Right renal pelvis (tissue), 4 donors: ENCODE measurements at regions not wholly inside any gene's neighbourhood (a gene's known extent, or its start where the extent isn't known, plus 50 kb on each side); places are given as distances from the start of the nearest gene placed in this dataset.
"Not testable (repeated sequence)": the region's sequence is repeated elsewhere in the genome, so short reads cannot be mapped to it uniquely, and the experiment has no call there.

ENCODE experiments used
- DNase-seq, 4 donors: peaks; one replicate each; pipeline ENCODE4 v3.0.0-alpha.2; 2013; ENCODE audit warnings: low read depth in 4 of 4, low spot score in 3 of 4, missing footprints in 1 of 4

DNA sequence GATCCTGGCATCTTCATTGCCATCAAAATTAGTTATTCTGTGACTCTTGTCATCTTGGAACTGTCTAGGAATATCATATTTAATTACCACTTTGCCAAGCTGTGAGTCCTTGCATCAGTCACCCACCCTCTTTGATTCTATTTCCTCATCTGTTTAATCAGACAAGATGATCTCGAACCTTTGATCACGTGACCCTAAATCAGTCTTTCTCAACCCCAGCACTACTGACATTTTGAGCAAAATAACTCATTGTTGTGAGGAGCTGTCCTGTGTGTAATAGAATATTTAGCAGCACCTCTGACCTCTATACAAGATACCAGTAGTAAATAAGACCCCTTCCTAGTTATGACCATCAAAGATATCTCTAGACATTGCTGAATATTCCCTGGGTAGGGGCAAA, 343.4 kb upstream of the ARPP21 start:
- DNase-seq: no peak

DNA sequence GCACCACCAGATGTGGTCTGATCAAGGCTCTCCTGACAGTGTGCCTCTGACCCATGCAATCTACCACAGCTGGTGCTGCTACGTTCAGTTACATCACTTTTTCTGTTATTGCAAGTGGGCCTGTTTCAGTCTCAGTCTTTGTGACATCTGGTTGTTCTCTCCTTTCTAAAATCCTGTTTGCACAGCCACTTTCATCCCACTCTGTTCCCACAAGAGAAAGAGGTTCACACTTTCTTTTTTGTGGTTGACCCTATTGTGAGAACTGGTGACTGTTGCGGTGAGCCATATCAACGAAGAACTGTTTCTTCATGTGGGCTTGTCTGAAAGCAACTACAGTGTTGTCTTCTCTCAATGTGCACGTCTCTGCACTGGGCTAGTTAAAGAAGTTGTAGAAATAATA, 342.8 kb upstream of the ARPP21 start:
- DNase-seq: no peak

DNA sequence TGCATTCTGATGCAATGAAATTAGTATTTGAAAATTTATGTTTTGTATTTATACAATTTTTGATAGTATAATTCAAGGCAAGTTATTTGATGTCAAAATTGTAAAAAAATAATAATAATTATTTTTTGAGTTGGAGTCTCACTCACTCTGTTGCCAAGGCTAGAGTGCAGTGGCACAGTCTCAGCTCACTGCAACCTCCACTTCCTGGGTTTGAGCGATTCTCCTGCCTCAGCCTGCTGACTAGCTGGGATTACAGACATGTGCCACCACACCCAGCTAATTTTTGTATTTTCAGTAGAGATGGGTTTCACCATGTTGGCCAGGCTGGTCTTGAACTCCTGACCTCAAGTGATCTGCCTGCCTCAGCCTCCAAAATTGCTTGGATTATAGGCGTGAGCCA, 342.4 kb upstream of the ARPP21 start:
- not testable (repeated sequence) for DNase-seq

DNA sequence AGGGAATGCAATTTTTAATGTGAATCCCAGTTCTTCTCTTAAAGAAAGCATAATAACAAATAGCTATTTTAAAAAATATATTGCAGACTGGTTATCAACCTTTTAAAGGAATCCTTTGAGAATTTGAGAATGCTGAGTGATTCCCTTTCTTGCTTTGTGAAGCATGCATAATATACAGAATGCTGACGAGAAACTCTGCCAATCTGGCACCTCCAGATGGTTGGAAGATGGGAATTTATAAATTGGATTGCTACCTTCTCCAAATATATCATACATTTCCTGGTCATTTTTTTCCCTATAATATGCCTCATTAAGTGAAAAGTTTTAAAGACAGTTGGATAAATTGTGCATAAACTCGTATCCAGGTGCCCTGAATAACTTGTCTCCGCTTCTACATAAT, 333.9 kb upstream of the ARPP21 start:
- no peak for DNase-seq

DNA sequence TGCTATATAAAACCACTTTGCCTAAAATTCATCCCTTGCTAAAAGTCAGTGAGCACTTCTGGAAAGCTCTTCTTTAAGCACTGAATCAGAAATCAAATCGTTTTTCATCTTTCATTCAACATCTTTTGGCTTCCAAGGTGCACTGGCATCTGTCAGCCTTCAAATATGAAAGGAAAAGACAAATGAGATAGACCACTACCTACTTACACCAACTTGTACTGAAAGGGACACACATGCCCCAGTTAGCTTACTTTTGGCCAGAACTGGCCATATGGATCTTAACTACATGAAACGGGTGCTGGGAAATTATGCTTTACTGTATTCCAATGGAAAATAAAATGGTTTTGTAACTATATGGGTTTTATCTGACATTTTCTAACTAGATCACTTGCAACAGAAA, 332.0 kb upstream of the ARPP21 start:
- no peak for DNase-seq

DNA sequence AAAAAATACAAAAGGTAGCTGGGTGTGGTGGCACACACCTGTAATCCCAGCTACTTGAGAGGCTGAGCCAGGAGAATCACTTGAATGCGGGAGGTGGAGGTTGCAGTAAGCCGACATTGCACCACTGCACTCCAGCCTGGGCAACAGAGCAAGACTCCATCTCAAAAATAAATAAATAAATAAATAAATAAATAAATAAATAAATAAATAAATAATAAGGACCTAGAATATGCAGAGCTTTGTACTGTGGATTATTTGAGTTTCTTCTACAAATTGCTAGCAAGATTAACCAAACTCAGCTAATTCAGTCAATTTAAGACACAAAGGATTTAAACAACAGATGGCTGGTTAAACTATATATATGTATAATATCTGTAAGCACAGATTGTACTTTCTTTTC, 322.5 kb upstream of the ARPP21 start:
- not testable (repeated sequence) for DNase-seq

DNA sequence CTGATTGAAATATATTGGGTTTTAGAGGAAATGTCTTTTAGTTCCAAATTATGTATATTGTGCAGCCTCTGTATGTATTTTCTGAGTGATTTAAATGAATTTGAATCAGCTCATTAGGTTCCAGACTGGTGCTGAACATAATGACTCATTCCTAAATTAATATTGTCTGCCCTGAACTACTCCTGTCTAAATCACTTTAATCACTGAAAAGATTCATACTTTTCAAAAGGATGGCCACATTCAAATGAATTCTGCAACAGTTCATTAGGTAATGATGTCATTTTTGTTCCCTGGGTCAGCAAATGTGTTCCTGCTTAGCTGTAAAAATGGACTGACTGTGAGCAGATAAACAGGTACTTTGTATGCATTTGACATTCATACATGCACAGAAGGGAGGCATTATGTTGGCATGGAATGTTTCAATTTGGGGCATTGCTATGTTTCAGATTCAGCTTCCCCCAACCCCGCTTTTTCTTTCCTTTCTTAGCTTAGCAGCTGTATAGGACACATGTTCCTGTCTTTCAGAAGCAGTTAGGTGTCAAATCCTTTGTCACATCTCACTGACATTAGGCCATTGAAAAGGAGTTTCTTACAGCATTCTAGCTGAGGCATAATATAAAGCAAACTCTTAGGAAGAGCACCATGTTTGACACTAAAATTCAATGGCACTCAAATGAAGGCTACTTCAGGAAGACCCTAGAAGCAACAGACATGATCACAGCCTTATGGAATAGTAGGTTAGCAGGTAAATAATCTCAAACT, 318.5 kb upstream of the ARPP21 start:
- no peak for DNase-seq

DNA sequence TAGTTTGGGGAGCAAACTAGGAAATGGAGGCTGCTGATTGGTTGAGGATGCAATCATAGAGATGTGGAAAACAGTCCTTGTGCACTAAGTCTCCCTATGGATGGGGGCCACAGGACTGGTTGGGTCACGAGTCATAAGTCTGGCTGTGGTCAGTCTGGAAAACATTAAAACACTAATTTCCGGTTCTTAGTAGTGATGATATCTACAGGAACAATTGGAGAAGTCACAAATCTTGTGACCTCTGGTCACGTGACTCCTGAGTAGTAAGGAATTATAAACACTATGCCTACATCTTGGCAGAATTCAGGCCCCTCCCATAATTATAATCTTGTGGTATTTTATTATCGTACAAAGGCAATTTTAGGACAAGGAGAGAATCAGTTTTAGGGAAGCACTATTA, 317.3 kb upstream of the ARPP21 start:
- no peak for DNase-seq

DNA sequence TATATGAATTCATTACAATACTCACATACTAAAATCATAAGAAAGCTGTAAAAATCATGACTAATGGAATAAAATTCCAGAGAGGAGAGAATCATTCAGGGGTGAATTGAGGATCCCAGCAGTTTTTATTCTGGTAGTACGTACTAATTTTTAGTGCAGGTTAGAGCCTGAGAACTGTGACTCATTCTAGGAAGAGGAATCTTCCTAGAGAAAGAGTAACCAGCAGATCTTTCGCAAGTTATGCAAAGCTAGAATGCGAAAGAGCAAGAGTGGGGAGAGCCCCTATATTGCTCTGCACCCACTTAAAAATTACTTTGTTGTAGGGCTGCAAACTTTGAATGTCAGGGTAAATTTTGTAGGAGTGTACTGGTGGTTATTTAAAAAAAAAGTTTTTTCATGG, 303.6 kb upstream of the ARPP21 start:
- no peak for DNase-seq

DNA sequence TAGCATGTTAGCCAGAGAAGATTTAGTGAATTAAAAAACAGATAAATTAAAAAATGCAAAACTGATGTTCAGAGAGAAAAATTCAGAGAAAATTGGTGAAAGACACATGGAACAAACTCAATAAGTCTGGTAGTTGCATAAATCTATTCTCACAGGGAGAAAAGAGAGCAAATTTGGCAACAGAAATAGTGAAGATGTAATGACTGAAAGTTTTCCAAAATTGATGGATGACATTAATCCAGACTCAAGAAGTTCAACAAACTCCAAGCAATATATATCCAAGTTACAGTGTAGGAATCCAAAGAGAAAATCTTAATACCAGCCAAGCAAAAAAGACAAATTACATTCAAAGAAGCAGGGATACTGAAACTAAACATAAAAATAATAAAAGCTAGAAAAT, 302.7 kb upstream of the ARPP21 start:
- no peak for DNase-seq

DNA sequence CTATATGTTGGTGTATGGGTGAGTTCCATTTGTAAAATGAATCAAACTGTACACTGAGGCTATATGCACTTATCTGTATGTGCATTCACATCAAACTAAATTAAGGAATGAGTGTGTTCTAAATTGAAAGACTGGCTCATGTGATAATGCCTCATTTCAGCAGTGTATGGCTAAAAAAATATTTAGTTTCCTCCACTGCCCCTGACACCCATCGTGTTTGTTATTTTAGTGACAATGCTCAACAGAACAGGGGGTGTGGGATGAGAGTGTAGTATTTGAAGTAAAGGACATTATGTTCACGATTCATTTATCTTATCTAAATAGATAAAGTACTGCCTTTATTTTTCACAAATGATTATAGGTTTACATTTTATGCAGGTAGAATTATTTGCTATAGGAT, 301.1 kb upstream of the ARPP21 start:
- no peak for DNase-seq

DNA sequence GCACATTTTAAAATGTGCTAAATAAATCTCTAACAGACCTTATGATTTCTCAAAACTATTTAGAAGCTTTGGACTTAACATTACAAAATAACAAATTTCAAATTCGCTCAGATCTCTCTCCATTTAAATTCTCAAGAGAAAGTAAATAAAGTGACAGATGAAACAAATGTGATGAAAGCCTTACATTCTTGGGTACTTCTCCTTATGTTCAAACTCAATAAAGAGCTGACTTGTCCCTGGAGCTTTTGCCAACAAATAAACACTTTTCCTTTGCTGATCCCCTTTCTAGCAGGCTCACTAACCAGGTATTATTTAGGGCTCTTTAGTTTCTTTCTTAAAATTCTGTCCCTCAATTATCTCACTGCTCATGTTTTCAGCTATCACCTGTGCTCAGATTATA, 259.1 kb upstream of the ARPP21 start:
- no peak for DNase-seq

DNA sequence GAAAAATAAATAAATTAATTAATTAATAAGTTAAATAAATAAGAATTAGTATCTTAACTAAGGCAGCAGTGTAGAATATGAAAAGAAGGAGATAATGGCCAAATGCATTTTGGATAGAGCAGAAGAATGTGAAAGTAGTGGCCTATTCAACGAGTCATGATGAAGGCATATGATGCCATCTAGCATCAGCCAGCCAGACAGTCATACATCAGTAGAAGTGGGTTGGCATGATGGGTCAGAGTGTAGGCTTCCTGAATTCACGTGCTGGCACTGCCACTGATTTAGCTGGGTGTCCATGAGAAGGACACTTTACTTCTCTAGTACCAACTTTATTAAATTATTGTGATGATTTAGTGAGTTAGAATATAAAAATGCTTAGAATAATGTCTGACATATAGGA, 256.1 kb upstream of the ARPP21 start:
- DNase-seq: no peak

DNA sequence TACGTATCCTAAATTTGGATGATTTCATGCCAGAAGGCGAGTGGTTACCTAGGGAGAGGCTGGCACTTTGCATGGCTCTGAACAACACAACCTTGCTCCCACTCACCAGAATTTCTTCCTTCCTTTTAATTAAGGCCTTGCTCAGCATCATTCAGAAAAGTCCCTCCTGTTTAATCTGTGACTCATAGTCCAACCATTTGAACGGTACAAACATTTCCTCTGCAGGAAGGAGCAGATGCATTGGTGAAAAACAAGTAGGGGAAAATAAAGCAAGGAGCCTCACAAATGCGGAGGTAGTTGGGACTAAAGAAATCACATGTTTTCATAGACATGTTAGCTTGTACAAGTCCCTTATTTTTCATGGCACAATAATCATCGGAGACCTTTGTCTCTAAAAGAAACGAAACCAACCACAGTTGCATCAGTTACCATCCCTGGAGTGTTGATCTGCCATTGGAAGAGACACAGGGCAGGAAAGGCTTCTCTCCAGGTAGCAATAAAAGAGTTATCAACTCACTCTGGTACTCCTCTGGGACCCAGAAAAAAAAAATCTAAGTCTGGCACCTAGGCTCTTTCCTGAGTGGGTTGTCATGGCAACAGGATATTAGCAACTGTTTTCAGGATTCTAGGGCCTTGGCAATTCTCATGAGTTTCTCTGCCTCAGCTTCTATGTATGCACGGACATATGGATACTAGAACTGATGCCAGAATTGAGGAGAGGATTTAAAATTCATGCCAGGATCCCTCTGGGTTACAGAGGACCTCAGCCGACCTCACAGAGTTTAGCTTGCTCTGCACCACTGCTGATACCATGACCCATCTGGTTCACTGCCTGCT, 255.4 kb upstream of the ARPP21 start:
- no peak for DNase-seq

DNA sequence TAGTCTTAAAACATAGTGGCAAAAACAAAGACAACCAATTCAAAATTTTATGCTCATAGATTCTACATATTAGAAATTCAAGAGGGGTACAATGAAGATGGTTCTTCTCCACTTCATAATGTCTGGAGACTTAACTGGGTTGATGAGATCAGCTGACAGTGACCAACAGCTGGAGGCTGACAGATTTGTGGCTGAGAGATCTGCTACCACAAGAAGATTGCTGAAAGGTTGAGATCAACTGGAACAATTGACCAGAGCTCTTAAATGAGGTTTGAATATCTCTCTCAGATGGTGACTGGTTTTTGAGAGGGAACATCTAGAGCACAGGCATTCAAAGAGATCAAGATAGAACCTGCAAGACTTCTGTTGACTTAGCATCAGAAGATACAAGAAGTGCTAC, 254.1 kb upstream of the ARPP21 start:
- no peak for DNase-seq

DNA sequence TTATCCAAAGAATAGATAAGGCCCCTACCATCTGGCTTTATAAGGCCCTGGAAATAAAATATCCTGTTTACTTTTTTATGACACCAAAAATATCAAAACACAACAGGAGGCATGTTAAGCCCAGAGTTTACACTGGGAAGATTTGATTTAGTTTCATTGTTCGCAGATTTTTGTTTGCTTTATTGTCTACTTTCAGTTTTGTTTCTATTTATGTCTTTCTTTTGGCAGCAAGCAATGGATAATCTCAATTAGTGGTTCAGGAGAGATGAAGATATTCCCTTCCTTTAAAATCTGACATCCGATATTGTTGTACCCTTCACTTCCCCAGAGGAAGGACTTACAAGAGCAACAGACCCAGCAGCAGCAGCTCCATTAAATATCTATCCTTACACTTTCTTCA, 249.4 kb upstream of the ARPP21 start:
- no peak for DNase-seq

DNA sequence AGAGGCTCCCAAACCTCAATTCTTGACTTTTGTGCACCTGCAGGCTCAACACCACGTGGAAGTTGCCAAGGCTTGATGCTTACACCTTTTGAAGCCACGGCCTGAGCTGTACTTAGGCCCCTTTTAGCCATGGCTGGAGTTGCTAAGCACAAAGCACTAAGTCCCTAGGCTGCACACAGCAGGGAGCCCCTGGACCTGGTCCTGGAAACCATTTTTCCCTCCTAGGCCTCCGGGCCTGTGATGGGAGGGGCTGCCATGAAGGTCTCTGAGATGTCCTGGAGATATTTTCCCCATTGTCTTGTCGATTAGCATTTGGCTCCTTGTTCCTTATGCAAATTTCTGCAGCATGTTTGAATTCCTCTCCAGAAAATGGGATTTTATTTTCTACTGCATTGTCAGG, 247.1 kb upstream of the ARPP21 start:
- DNase-seq: no peak

DNA sequence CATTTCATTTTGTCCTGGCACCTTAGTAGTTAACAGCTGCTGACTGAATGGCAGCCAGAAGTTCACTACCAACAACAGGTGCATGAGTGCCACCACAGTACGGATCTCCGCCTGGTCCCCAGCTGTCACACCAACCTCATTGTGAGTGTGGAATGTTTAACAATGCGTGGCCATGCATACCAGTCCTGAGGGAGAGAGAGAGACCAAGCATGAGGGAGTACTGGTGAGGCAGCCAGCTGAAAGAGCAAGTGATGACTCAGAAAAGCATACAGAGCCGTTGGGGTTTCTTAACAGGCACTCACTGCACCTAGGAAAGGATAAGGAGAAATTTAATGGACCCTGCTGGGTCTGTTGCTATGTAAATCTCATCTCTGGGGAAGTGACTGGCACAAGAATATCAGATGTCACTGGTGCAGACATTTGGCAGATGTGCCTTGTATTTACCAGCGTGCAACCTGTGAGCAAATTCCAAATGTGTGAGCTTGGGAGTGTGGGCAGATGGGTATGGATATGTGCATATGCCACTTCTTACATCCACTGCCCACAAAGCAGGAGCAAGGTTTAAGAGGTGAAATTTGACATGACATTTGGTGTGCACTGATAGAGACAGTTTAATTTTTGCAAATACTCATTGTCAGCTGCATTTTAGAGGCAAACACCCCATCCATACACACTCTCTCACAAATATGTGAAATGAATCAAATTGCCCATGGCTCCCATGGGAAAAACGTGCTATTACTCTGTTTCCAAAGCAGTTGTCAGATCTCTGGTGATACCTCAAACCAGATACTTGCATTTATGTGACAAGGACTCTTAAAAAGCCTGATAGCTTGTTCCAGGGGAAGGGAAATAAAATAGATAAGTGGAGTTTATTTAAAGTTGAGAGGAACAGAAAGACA, 245.2 kb upstream of the ARPP21 start:
- DNase-seq: peak; percentile 4 to 33 (median 14)

DNA sequence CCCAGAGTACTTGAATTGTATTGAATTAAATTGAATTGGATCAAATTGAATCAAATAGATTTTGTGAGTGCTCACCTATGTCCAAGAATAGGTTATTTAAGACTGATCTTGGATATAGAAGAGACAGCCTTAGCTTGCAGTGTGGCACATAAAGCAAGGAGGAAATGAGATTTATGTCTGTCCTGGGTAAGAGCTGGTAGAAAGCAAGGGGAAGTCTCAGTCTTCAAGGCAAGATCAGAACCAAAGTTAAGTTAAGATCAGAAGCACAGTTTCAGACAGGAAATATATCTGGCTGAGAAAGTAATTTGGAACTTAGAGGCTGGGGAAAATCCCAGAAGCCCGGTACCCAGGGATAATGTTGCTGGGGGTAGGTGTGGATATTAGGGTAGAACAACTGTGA, 244.4 kb upstream of the ARPP21 start:
- no peak for DNase-seq

DNA sequence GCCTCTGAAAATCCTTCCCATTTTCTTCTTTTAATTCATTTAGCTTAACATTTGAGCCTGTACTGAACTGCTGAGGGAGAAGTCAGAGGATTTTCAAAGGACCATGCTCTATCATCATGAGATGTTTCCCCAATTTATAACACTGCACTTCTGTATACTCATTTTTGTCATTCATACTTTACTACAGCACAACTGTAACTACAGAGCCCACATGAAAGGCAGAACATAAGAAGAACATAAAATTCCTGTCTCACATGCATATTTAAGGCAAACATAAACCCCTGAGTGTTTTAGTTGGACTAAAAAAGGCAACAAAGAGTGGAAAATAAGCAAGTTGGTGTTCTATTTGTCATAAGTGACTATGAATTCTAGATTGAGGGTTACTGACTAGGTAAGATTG, 237.7 kb upstream of the ARPP21 start:
- DNase-seq: no peak

DNA sequence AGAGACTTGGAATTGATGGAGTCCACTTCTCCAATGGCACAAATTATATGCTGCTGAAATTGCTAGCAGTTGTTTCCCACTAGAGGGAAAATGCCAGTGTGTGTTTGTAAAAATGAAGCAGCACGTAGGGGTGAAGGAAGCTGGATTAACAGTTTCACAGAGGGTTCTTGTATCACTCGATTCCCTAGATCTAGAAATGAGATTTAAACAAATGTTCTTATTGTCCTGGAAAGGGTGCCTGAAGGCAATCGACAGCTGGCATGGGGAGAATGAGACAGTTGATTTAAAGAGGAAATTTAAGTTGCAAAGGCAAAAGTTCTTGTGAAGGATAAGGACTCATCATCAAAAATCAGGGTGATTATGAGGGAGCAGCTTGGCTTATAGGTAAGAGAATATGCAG, 234.8 kb upstream of the ARPP21 start:
- no peak for DNase-seq
